Transverse colon (tissue), 4 donors: ENCODE measurements at regions not wholly inside any gene's neighbourhood (a gene's known extent, or its start where the extent isn't known, plus 50 kb on each side); places are given as distances from the start of the nearest gene placed in this dataset.

Source experiments
- DNase-seq: peaks from one replicate; pipeline ENCODE4 v3.0.0-alpha.2; 2019
- H3K27ac ChIP-seq, 4 donors: fragments of 200-600 bp; sonication (generic); 2 replicates each; pipeline ENCODE4 v1.5.1; 2016 to 2018; ENCODE audit warnings: inconsistent platforms in 4 of 4
- H3K27me3 ChIP-seq: fragments of 200-600 bp; sonication (generic); 2 replicates; pipeline ENCODE4 v1.5.1; 2017; ENCODE audit warnings: inconsistent platforms
- H3K36me3 ChIP-seq, 4 donors: fragments of 200-600 bp; sonication (generic); 2 replicates each; pipeline ENCODE4 v1.5.1; 2017 to 2019; ENCODE audit warnings: inconsistent platforms in 4 of 4
- H3K4me1 ChIP-seq, 4 donors: fragments of 200-600 bp; sonication (generic); 2 replicates each; pipeline ENCODE4 v1.5.1; 2017 to 2020; ENCODE audit warnings: inconsistent platforms in 4 of 4
- H3K4me3 ChIP-seq, 4 donors: fragments of 200-600 bp; sonication (generic); 1 replicate in 1 of 4; 2 replicates in 3 of 4; pipeline versions ENCODE4 v1.5.1 to v1.6.1; 2017 to 2019; ENCODE audit warnings: inconsistent platforms in 4 of 4
- H3K9me3 ChIP-seq, 2 donors: fragments of 200-600 bp; sonication (generic); 2 replicates each; pipeline ENCODE4 v1.5.1; 2017 to 2019; ENCODE audit warnings: inconsistent platforms in 2 of 2
- CTCF ChIP-seq, 5 experiments: fragments of 200-600 bp in 3 of 5; fragments of 450-650 bp in 2 of 5; sonication (generic) in 3 of 5; IDR thresholded peaks; 1 replicate in 2 of 5; 2 replicates in 3 of 5; pipeline ENCODE4 v1.5.1; 2016 to 2017; ENCODE audit warnings: antibody characterized with exemption in 5 of 5, inconsistent platforms in 3 of 5, mild to moderate bottlenecking in 2 of 5, moderate library complexity in 1 of 5
- EP300 ChIP-seq: sonication (generic); formaldehyde crosslinking; IDR thresholded peaks from one replicate; pipeline ENCODE4 v1.6.1; 2017; ENCODE audit warnings: antibody characterized with exemption, low read depth
- POLR2A ChIP-seq: fragments of 450-650 bp; IDR thresholded peaks from one replicate; pipeline ENCODE4 v1.6.1; 2016; ENCODE audit warnings: antibody characterized with exemption, mild to moderate bottlenecking, moderate library complexity
- POLR2AphosphoS5 ChIP-seq, 3 donors: sonication (generic); formaldehyde crosslinking; IDR thresholded peaks; one replicate each; pipeline ENCODE4 v1.6.1; 2016; ENCODE audit warnings: antibody characterized with exemption in 3 of 3
- whole genome bisulfite sequencing, 2 donors: methylation state at CpG; one replicate each; pipeline ENCODE4 v1.1.5; 2018; ENCODE audit warnings: low coverage in 1 of 2; 5-methylcytosine and 5-hydroxymethylcytosine counted together
- in situ Hi-C, 4 donors: fragments of 200-750 bp; cut with MboI; loops; one replicate each; pipeline versions ENCODE4 v1.15.0 to v1.15.1; 2017; ENCODE audit warnings: low sequenced_read_pairs in 3 of 4, low pct_ligation_motif_present in 1 of 4, low pct_unique_long_range_greater_than_20kb in 1 of 4
- intact Hi-C: fragments of 100-400 bp; cut with DNase I; formaldehyde crosslinking; loops from one replicate; pipeline ENCODE4 v1.15.1; 2023; ENCODE audit warnings: low total_unique reads

DNA sequence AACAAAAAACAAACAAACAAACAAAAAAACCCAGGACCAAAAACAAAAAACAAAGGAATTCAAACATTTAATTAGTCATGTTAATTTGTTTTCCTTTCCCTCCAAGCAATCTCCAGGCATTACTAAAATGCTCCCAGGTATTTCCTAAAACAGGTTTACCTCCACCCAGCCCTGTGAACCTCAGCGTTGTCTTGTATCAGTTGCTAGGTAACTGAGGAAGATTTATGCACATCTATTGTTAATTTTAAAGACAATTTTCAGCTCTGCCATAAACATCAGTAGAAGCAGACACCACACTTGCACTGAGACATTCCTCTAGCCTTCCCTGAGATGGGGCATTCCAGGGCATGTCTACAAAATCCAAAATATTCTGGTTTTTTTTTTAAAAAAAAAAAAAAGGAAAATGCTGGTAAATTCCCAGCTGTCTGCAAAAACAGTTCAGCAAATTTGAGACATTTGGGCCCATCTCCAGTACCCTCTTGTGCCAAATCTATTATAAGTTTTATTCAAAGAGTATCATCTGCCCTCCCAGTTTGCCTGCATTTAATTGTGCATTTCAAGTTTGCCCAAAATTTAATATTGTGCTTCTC is 227.6 kb downstream of the ADAMTS9 start:
- H3K36me3 ChIP-seq, result no peaks in the 10 kb centered on the region
- in situ Hi-C loops (no loop called here), intact Hi-C loops (no loop called here)
- no peaks in the 10 kb centered on the region for H3K4me1 ChIP-seq
- H3K27ac ChIP-seq, result no peak overlapping the region
- no peak overlapping the region for H3K4me3 ChIP-seq
- TF ChIP-seq POLR2A (no peak), CTCF (IDR thresholded peaks at IDR 0.05) (no peak), EP300 (no peak), POLR2AphosphoS5 (IDR thresholded peaks at IDR 0.05) (no peak)
- DNase-seq, result no peak
- 48 to 56% methylated on average over 1 of the region's 1 CpG for WGBS, 2 donors
- no peaks in the 10 kb centered on the region for H3K9me3 ChIP-seq
- no peaks in the 10 kb centered on the region for H3K27me3 ChIP-seq

GRCh38 chr3:64459711-64460110 is 228.1 kb downstream of the ADAMTS9 start:
- no peak for DNase-seq
- no peak overlapping the region for H3K27ac ChIP-seq
- TF ChIP-seq EP300, result no peak
- no peak for TF ChIP-seq POLR2A
- TF ChIP-seq POLR2AphosphoS5 (IDR thresholded peaks at IDR 0.05), result no peak
- TF ChIP-seq CTCF (IDR thresholded peaks at IDR 0.05), result no peak
- H3K9me3 ChIP-seq, result no peaks in the 10 kb centered on the region
- H3K36me3 ChIP-seq, result no peaks in the 10 kb centered on the region
- H3K27me3 ChIP-seq, result no peaks in the 10 kb centered on the region
- H3K4me3 ChIP-seq, result no peak overlapping the region
- no peaks in the 10 kb centered on the region for H3K4me1 ChIP-seq
- in situ Hi-C loops, result no loop called here
- intact Hi-C loops, result no loop called here
- 75 to 80% methylated on average over 4 of the region's 4 CpGs for WGBS, 2 donors

DNA sequence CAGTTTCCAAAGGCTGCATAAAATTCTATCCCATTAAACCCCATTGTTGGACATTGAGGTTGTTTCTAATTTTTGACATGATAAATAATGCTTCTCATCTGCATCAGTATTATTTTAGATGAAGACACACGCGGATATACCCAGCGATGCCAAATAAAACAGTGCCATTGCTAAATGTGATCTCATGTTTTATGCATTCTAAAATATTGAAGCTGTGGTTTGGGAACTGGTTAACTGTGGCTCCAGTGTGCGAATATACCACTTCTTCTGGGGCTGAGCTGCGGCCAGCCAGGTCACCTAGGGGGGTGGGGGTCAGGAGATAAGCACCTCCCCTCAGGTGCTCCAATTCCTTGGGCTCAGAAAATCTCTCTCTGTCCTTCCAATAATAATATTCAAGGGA is 230.0 kb downstream of the ADAMTS9 start:
- H3K27me3 ChIP-seq, result no peaks in the 10 kb centered on the region
- no peak overlapping the region for H3K4me3 ChIP-seq
- no peak for DNase-seq
- intact Hi-C loops, result no loop called here
- H3K9me3 ChIP-seq, result no peaks in the 10 kb centered on the region
- no peaks in the 10 kb centered on the region for H3K4me1 ChIP-seq
- 81 to 88% methylated on average over 5 of the region's 5 CpGs for WGBS, 2 donors
- no peaks in the 10 kb centered on the region for H3K36me3 ChIP-seq
- in situ Hi-C loops, result no loop called here
- no peak for TF ChIP-seq POLR2AphosphoS5 (IDR thresholded peaks at IDR 0.05)
- no peak for TF ChIP-seq CTCF (IDR thresholded peaks at IDR 0.05)
- no peak for TF ChIP-seq POLR2A
- no peak for TF ChIP-seq EP300
- no peak overlapping the region for H3K27ac ChIP-seq

GRCh38 chr3:64456674-64457073 is 231.1 kb downstream of the ADAMTS9 start:
- WGBS, 2 donors, result 58 to 73% methylated on average over 2 of the region's 2 CpGs
- in situ Hi-C loops (no loop called here), intact Hi-C loops (no loop called here)

More at GRCh38 chr3:64456674-64457073, 231.1 kb downstream of the ADAMTS9 start:
- no peaks in the 10 kb centered on the region for H3K36me3 ChIP-seq
- no peak for TF ChIP-seq POLR2AphosphoS5 (IDR thresholded peaks at IDR 0.05)
- TF ChIP-seq EP300, result no peak
- TF ChIP-seq POLR2A, result no peak
- TF ChIP-seq CTCF (IDR thresholded peaks at IDR 0.05), result no peak
- H3K4me3 ChIP-seq, result no peak overlapping the region
- H3K27me3 ChIP-seq, result no peaks in the 10 kb centered on the region
- H3K4me1 ChIP-seq, result no peaks in the 10 kb centered on the region
- H3K27ac ChIP-seq, result no peak overlapping the region
- DNase-seq, result no peak
- H3K9me3 ChIP-seq, result no peaks in the 10 kb centered on the region
